ENCODE measurements at regions not wholly inside any gene's neighbourhood (a gene's known extent, or its start where the extent isn't known, plus 50 kb on each side); places are given as distances from the start of the nearest gene placed in this dataset.

DNA sequence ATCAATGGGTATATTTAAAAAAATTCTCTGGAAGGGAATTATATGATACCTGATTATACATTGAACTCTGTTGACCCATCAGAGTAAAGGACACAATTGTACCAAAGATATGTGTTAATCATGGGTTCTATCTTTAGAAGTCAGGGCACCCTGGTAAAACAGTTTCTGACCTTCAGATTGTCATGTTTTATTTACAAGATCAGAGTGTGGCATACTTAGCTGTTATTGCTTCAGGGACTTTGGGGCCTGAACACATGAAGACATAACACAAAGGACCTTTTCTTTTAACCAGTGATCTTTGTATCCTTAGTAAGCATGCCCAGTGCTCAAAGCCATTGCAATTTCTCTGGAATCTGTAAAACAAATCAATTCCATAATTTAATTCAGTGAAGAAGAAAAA, 204.8 kb upstream of the RPS6KA3 start:
- no peak for TF ChIP-seq SUZ12 (IDR thresholded peaks at IDR 0.05)
- no peak for TF ChIP-seq PKNOX1 (IDR thresholded peaks at IDR 0.05)
